Erythroblast (primary cell): ENCODE measurements at regions not wholly inside any gene's neighbourhood (a gene's known extent, or its start where the extent isn't known, plus 50 kb on each side); places are given as distances from the start of the nearest gene placed in this dataset.

Source experiments
- GATA1 ChIP-seq: IDR thresholded peaks from 2 replicates; pipeline ENCODE4 v1.6.1; 2011; ENCODE audit warnings: low read depth, mild to moderate bottlenecking, control low read depth, low read length, moderate library complexity
- POLR2A ChIP-seq: IDR thresholded peaks from 2 replicates; pipeline ENCODE4 v1.6.1; 2011; ENCODE audit warnings: mild to moderate bottlenecking, low read length

DNA sequence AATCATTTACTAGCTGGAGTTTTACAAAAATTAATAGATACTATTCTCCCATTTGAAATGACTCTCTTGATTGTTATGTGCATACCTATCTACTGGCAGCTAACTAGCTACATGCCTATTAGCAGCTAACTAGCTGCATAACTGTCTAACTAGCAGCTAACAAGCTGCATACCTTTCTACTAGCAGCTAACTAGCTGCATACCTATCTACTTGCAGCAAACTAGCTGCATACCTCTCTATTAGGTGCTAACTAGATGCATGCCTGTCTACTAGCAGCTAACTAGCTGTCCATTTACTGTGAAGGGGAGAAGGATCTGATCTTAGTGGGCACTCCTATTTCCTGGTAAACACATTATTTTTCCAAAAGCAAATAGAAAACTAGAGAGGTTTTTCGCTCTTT, 439.4 kb upstream of the PFKP start:
- no peak for TF ChIP-seq POLR2A
- no peak for TF ChIP-seq GATA1
